Posterior cingulate gyrus (tissue), 11 donors: ENCODE measurements at regions not wholly inside any gene's neighbourhood (a gene's known extent, or its start where the extent isn't known, plus 50 kb on each side); places are given as distances from the start of the nearest gene placed in this dataset.

Experiments used
- DNase-seq, 10 donors: peaks; one replicate each; pipeline versions ENCODE4 v3.0.0 to v3.0.0-alpha.2; 2020 to 2021; ENCODE audit warnings: mixed read lengths in 3 of 10
- intact Hi-C: fragments of 100-400 bp; cut with DNase I; formaldehyde crosslinking; loops from one replicate; pipeline ENCODE4 v1.15.1; 2023

DNA sequence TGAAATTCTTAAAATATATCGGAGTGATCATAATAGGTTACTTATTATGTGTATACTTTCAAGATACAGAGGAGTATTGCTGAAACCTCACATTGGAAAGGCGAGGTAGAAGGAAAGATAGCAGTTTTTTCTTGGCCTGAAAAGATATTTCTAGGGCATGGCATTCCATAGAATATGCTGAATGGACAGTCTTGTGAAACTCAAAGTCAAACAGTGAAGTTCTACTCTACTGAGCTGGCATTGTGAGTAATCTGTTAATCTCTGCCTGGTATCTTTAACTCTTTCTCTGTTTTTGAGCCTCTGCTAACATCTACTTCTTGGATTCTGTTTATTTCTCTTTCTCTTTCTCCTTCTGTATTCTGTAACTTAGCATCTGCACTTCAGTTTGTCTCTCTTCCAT lies 176.3 kb upstream of the ZBTB20 start:
- no peak for DNase-seq
- intact Hi-C loops: no loop called here

DNA sequence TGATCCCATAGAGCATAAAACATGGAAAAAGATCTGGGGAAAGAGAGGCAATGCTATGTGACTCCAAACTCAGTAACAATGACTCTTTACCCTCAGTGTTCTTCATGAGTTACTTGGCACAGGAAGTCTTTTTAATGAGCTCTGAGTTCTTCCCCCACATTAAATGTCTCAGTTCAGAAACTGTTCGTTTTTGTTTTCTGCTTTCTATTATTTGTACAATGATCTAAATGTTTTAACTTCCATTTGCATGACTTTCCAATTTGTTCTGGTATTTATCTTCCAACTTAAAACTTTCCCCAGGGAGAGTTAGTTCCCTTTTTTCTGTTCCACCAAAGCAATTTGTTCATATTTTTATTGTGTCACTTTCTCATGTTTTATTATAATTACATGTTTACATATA lies 177.0 kb upstream of the ZBTB20 start:
- no peak for DNase-seq
- intact Hi-C loops: no loop called here

DNA sequence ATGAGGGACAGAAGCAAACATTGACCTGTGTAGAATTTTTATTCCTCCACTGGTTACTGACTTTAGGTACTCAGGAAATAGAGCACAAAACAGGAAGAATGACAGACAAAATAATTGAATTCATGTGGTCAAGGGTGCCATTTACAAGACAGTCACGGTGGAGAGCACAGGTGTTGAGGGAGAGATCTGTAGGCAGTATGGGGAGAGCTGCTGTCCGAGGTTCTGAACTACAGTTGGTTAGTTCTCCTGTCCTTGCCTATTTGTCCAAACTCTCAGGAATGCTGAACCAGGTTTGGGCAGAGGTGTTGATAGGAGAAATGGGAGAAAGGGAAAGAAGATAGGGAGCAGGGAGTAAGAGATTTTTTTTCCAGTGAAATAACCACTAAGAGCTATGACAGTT lies 178.5 kb upstream of the ZBTB20 start:
- DNase-seq: no peak
- intact Hi-C loops: no loop called here

DNA sequence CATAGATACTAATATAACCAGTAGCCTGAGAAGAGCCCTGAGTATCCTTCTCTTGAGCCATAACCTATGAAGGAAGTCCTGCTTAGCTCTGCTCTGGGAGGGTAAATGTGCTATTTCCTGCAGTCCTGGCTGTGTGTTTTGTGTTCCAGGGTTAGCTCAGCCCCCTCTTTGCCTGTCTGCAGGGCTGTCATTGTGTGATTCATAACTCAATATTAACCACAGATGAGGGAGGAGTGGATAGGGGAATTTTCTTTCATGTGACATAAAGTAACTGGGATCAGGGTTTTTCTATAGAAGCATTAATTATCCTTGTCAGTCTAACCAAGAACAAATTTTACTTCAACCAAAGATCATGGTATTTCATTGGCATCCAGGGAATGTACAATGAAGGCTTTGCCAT lies 183.3 kb upstream of the ZBTB20 start:
- DNase-seq: no peak
- intact Hi-C loops: no loop called here

DNA sequence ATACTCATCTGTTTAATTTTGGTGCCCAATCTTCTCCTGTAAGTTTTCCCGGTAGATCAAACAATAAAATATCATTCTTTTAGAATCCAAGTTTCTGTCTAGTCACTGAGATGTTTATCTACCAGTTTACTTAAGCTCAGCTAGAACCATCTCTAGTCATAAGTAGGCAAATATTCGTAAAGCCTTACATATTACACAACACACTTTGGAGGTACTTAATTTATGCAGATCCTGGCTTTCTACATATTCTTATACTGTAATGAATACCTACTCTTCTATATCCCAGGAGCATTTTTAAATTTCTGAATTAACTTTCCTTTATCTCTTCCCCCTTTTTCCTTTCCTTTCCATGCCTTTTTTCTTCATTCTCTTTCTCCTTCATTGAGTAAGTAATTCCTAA lies 185.9 kb upstream of the ZBTB20 start:
- intact Hi-C loops: no loop called here
- DNase-seq: no peak

DNA sequence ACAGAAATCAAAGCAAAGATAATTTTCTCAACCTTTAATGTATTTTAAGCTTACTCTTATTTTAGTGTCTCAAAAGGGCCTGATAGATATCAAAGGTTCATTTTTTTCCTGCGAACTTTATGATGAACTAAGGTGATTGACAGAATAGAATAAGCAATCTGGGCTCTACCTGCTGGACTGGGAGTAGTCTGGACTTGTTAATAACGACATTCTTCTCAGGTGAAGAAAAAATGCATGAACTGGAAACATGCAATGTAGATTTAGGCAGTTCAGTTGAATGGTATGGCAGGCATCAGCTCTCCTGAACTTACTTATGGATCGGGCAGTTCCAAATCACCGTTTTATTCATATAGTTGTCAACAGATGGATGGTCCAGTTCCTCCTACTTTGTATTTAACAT lies 189.7 kb upstream of the ZBTB20 start:
- intact Hi-C loops: no loop called here

DNA sequence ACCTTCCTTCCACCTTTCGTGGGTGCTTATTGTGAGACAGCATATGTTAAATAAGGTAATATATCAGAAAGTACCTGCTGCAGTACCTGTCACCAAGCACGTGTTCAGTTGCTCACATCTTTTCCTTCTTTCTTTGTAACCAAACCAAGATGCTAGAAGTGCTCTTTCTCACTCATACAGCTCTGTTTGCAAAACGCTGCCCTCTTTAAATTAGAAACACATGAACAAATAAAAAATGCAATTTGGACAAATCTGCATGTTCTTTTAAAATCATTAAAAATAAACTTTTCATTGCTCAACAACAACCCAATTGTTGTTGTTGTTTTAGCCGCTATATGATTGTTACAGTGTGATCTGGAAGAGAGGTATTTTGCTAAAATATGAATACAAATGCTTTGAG lies 193.5 kb upstream of the ZBTB20 start:
- intact Hi-C loops: no loop called here
- no peak for DNase-seq

More for the DNA sequence above, 189.7 kb upstream of the ZBTB20 start:
- DNase-seq: no peak

DNA sequence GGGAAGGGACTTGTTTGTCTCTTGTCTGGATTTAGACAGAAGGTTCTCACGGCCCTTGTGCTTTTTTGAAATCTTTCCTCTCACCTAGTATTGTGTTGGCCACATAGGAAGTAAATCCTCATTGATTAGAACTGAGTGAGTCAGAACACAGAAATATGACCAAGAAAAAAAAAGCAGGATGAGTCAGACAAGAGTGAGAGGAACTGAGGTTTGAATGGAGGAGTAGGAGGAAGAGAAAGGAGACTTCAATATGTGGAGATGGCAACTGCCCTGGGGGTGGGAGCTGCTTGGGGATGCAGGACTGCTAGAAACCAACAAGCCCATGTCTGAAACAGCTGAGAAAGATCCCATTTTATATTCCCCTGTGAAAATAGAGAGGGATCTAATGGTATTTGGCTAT lies 194.1 kb upstream of the ZBTB20 start:
- peak in 2 of 10 donors; percentile 43 to 50 for DNase-seq
- intact Hi-C loops: no loop called here

DNA sequence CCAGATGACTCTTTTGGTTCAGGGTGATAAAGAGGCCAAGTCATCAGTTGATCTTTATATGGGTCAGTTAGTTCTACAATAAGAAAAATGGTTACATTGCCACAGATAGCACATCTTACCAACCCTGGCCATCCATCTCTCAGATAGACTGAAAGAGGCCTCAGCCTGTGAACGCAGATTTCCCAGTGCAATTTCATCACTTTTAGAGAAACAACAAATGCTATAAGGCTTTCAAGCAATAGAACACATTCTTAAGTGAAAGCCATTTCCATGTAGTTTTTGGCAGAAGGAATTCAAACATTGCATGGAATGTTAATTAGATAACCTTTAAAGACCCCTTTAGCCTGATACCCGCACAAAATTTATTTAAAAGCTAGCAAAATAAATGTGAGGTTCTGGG lies 200.6 kb upstream of the ZBTB20 start:
- intact Hi-C loops: no loop called here
- no peak for DNase-seq

DNA sequence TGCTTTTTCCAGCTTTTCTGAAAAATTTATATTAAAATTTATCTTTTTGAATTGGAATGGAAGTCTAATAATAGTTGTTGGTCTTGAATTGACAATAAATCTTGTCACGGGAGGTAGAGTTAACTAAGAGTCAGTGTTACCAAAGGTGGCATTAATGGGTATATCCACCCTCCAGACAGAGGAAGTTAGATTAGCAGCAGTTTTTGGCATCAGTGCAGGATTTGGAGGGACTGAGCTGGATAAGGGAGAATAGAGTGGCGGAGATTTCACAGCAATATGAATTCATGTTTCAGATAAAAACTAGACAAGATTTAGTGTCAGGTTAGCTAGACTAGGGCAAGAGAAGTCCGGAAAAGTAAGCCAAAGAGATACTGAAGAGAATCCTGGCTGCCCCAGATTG lies 201.3 kb upstream of the ZBTB20 start:
- intact Hi-C loops: no loop called here
- DNase-seq: no peak

DNA sequence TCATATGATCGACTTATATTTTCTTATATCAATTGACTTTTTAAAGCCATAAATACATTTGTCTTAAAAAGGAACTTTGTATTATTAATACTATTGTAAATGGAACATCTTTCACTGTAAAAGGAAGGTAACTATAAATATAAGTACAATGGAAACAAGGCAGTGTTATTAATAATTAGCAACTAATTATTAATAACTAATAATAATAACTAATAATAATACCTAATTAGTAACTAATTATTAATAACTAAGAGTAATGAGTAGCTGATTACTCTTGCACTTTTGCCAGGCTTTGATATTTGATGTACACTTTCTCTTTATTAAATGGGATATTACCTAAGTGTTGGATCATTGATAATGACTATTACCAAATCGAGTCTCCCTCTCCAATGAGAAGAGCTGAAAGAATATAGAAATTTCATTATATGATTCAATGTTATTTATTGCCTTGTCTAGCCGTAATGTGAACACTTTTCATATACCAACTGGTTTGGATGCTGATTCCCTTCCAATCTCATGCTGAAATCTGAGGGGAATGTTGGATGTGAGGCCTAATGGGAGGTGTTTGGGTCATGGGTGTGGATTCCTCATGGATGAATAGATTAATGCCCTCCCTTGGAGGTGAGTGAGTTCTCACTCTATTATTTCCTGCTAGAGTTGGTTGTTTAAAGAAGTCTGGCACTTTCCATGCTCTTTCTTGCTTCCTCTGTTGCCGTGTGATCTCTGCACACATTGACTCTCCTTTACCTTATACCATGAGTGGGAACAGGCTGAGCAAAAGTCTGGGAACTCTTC lies 202.1 kb upstream of the ZBTB20 start:
- intact Hi-C loops: no loop called here
- DNase-seq: no peak

DNA sequence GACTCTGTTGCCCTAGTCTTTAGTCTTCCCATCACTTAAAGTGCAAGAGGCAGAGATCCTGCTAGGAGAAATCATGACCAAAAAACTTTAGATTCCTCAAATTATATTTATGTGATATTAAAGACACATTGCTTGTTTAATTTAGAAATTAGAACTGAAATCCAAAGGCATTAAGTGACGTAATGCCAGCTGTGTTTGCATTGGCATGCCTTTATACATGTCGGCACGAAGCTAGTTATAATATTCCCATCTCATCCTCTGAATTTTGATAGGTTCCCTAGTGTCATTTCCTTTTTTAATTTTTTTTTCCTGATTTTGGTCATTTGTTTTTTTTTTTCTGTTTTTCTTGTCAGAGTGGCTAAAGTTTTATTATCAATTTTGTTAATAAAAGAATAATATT lies 203.5 kb upstream of the ZBTB20 start:
- intact Hi-C loops: no loop called here
- DNase-seq: no peak

DNA sequence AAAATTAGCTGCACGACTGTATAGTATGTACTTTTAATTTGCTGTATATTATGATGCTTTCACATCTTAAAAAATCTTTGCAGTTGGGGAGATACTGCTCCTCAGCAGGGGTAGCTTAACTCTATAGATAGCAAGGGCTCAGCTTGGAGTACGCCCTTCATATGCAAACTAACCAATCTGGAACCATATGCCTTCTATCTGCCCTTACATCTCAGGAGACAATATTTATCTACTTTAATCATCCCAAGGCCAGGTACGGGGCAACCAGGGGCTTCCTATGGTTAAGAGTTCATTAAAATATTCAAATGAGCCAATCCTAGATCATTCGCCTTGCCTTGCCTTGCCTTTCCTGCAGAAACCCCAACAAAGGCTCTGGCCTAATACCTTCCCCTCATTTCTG lies 204.1 kb upstream of the ZBTB20 start:
- intact Hi-C loops: no loop called here

DNA sequence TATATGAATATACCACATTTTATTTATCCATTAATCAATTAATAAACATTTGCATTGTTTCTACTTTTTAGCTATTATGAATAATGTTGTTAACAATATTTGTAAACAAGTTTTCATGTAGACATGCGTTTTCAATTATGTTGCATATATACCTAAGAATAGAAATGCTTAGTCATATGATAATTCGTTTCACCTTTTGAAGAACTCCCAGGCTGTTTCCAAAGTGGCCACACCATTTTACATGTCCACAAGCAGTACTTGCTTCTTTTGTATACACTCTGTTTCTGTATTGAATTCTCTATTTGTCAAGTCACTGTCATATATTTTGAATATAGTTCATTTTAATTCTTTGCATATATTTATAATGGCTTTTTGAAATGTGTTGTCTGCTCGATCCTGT lies 206.9 kb upstream of the ZBTB20 start:
- no peak for DNase-seq
- intact Hi-C loops: no loop called here

More for the DNA sequence above, 204.1 kb upstream of the ZBTB20 start:
- DNase-seq: no peak

DNA sequence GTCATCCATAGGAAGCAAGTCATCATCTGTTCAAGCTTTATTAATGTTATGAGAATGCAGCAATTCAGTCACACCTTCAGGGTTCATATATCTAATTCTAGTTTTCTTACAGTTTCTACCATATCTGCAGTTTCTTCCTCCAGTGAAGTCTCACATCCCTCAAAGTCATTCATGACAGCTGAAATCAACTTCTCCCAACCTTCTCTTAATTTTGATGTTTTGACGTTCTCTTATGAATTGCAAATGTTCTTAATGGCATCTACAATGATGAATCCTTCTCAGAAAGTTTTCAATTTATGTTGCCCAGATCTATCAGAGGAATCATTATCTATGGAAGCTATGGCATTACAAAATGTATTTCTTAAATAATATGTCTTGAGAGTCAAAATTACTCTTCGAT lies 210.4 kb upstream of the ZBTB20 start:
- intact Hi-C loops: no loop called here

DNA sequence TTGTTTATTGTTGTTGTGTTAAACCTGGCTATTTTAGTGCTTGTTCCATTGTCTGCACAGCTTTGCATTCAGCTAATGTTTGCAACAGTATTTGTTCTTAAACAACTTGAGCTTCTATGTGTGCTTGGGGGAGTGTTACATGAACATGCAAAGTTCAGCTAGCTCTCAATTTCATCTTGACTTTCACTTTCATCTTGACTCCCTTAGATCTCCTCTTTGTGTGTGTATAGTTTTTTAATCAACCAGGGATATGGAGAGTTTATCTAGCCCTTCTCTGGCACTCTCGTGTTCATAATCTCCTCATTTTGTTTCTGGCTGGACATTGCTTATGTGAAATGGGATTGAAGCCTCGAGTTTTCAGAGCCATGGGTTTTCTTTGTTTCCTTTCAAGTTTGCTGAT lies 212.4 kb upstream of the ZBTB20 start:
- intact Hi-C loops: no loop called here
- DNase-seq: no peak

More for the DNA sequence above, 210.4 kb upstream of the ZBTB20 start:
- no peak for DNase-seq

DNA sequence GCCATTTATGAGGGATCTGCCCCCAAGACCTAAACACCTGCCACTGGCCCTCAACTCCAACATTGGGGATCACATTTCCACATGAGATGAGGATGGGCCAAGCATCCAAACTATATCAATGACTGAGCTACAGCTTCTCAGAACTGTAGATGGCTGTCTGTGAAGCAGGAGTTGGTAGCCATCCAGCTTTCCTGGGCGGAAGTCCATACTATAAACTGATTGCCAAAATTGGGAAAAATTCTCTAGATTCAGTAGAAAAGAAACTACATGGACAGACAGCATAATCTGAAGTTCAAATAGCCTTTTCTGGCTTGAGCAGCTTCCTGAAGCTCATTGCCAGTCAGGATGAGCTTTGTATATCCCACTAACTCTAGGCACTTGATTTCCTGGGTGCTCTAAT lies 214.7 kb upstream of the ZBTB20 start:
- intact Hi-C loops: no loop called here
- no peak for DNase-seq

DNA sequence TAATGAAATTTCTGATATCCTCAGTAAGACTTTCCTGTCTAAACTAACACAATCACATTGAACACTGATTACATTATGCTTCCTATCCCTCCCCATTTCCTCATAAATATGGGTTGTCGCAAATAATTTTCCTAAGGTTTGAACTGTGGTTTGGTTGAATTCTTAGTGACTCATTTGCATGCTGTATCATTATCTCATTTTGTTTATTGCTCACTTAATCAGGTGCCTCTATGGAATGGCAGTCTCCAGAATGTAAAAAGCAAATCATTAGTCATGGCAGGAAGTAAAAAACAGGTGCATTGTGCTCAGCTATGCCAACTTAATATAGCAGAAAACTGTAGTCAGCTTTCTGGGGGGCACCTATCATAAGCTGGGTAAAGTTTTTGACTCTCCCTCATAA lies 216.0 kb upstream of the ZBTB20 start:
- DNase-seq: no peak
- intact Hi-C loops: no loop called here

DNA sequence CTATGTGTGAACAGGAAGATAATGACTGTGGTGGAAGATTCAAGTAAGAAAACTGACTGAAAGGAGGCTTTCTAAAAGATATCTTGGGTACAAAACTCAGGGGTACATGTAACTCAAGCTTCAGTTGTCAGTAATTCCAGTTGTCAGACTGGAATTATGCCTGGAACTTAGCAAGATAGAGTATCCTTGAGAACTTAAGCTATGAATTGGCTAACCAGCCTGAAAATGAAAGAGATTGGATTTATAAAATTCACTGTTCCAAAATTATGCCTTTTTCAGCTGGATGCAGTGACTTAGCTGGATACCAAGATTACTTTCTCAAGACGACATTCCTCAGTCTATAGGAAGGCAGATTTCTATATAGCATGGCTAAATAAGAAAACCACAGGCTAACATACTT lies 221.9 kb upstream of the ZBTB20 start:
- intact Hi-C loops: no loop called here
- DNase-seq: no peak

DNA sequence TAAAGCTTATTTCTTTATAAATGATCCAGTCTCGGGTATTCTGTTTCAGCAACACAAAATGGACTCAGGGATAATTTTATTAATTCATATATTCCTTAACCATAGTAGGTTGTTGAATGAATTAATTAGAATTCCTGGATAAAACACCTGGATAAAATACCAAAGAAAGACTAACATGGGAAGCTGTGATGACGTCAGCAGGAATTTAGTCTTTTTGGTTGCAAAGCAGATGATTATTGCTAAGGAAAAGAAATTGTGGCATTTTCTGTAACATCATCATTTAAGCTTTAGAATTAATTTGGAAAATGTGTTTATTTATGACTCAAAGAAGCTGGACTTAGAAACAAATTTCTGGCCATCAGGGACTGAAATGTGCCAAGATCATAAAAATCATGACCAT lies 228.3 kb upstream of the ZBTB20 start:
- no peak for DNase-seq
- intact Hi-C loops: no loop called here

DNA sequence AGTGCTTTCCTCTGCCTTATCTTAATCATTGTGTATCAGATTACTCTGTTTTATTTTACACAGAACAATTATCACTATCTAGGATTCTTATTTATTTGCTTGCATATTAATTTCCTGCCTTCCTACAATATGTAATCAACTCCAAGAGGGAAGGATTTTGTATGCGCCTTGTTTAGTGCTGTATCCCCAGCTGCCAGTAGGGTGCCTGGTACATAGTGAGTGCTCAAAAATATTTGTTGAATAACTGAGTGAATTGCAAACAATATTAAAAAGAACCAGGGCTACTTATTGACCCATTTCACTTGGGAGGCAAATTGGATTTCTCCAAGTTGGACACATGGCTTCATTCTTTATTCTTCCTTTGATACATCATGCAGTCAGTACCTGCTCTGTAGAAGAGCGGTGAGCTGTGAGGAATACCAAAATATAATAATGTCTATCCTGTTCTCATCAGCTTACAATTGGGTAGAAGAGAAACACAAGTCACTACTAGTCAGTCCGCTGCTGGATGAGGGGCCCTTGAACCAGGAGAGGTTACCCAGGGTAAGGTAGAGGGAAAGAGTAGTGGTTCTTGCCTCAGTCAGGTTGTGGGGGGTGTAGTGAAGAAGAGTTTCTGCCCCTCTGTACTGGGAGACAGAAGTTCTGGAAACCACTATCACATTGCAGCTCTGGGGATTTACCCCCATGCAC lies 233.9 kb upstream of the ZBTB20 start:
- no peak for DNase-seq
- intact Hi-C loops: no loop called here

DNA sequence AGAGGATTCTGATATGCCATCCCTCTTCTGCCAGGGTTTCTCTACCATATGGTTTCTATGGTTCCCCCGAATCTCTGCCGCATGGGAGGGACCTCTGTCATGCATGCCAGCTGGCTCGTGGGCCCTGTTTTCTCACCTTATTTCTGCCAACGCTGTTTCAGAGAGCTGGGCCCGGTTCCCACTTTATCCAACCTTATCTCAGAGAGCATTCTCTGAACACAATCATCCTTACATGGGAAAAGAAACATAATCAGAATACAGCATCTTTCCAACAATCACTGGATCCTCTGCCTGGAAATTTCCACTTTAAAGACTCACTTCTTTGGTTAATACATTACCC lies 234.5 kb upstream of the ZBTB20 start:
- intact Hi-C loops: no loop called here
- peak in 8 of 10 donors; percentile 50 to 93 (median 70) for DNase-seq
